Lung microvascular endothelial cell (primary cell): ENCODE measurements at regions not wholly inside any gene's neighbourhood (a gene's known extent, or its start where the extent isn't known, plus 50 kb on each side); places are given as distances from the start of the nearest gene placed in this dataset.
"Not testable (repeated sequence)": the region's sequence is repeated elsewhere in the genome, so short reads cannot be mapped to it uniquely, and the experiment has no call there.

Experiments used
- DNase-seq, 2 donors: peaks; one replicate each; pipeline versions ENCODE4 v3.0.0 to v3.0.0-alpha.2; 2010; ENCODE audit warnings: low read depth in 2 of 2

DNA sequence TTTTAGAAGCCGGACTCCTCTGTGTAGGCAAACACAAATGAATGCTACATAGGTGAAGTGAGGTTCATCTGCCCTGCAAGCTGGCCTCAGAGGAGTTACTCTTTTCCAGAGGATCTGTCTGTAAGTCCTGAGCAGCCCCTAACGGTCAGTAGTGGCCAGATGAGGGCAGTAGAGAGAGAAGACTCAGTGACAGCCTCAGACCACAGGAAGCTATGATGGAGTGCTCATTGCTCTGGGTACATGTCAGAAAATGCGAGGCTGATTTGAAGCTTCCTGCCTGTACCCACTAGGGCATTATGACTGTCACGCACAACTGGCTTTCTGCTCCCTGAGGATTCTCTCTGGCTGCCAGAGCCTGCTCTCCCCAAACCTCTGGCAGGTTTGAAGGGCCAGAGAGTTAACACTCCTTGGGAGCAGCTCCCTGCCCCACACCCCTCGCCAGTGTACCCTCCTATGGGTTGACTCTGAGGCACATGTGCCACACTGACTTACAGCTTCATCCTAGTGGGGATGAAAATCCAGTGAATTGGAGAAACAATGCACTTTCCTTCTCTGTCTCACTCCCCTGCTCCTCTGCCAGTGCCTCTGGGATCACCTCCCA, 141.5 kb downstream of the GABRG2 start:
- peak in 1 of 2 donors; percentile 4 for DNase-seq

GRCh38 chr5:162214551-162214950, 147.0 kb downstream of the GABRG2 start:
- no peak for DNase-seq

- no peak for DNase-seq
Observed at GRCh38 chr5:162217037-162217436, 149.5 kb downstream of the GABRG2 start.

DNA sequence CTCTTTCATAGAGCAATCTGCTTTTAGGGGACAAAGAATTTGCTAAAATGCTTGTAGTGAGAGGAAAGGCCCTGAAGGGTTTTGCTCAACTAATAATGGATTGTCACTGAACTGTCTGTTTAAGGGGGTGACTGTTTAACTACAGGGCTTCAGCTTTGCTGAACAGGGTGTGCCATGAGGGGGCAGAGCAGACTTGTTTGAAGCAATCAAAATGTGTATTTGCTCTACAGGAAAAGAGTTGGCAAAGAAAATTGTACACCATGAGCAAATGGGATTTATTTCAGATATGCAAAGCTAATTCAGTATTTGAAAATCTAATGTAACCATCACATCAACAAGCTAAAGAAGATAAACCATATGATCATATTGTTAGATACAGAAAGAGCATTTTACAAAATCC, 154.3 kb downstream of the GABRG2 start:
- no peak for DNase-seq

GRCh38 chr5:162227075-162227474, 159.5 kb downstream of the GABRG2 start:
- DNase-seq = no peak

DNA sequence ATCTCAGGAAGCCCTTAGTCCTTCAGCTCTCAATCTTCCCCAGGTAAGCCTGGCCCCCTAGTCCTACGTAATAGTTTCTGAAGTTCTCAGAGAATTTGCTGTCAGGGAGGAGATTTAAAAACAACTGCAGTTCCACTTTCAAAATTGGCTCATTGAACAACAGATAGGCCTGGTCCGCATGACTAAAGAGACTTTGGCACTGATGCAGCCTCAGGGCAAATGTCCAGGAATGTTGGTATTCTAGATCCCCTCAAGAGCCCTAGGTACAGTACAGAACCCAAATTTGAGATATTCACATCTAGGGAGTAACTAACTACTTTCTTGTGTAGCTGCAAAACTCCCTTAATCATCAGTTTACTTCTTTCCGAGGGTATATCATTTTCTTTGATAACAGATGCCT, 162.8 kb downstream of the GABRG2 start:
- no peak for DNase-seq

DNA sequence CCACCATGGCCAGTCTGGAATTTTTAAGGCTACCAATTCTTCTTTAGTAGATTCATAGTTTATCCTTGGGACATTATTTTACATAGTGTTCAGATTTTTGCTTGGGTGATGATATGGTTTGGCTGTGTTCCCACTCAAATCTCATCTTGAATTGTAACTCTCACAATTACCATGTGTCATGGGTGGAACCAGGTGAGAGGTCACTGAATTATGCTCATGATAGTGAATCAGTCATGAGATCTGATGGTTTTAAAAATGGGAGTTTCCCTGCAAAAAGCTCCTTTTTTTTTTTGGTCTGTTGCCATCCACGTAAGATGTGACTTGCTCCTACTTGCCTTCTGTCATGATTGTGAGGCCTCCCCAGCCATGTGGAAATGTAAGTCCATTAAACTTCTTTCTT, 163.9 kb downstream of the GABRG2 start:
- no peak for DNase-seq

DNA sequence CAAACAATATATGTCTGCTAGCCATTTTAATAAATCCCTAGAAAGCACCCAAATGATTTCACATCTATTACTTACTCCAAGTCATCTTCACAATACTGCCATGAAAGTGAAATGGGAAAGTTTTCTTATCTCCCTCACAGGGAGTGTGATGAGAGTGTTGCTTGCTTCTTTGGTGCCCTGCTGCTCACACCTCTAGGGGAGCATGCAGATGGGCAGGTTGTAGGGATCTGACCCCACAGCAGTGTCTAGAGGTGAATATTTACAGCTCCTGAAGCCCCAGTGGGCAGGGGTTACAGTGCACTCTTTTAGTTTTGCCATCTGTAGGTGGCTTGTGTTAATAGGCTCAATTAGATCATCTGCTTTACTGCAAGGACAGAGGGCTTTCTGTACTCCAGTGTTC, 173.2 kb downstream of the GABRG2 start:
- DNase-seq = no peak

DNA sequence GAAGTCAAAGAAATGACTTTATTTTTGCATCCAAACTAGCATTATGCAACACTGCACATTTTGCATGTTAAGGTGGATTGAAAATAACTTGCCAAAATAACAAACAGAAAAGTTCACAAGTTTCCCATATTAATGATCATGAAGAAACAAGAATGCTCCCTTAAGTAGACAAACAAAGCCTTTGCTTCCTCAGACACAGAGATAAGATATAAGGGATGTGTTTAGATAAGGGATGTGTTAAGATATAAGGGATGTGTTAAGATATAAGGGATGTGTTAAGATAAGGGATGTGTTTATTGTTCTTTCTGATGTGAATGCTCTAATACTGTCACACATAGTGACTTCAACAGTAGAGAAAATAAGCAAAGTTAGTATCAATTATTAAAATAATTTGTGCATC, 174.8 kb downstream of the GABRG2 start:
- no peak for DNase-seq

DNA sequence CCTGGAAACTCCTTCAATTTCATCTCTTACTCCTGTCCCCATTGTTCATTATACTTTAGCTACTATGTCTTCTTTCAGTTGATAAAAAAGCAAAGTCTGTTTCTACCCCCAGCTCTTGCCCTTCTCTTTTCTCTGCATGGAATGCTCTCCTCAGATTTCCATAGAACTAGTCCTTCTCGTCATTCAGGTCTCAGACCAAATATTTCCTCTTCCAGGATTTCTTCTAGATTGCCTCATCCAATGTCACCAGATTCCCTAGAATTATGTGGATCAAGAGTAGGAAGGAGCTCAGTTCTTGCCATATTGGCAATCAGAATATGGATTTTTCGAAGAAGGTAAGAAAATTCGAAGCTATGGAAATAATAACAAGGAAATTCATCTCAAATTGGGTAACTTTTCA, 176.1 kb downstream of the GABRG2 start:
- no peak for DNase-seq

DNA sequence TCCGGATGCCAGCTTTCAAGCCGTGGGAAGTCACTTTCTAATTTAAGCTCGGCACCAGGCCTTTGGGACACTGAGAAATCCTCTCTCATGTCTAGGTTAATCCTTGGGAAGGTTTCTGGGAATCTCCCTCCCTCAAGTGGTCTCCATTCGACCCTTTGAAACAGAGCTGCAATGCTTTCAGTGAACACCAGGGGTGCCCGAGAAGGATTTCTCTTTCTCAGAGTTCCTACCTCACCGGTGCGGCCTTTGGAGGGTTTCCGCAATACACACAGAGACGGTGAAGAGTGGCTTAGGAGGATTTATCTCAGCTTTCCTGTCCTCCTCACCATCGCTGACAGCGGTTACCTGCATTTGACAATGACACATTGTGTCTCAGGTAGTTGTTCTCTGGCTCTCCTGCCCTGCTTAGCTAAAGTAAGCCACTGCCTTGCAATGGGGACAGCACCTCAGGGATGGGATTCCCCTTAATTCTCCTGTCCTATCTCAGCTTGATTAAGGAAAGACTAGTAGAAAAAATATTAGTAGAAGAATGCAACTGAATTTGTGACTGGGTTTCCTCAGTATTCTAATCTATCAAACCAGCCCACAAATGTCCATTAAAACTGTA, 180.6 kb downstream of the GABRG2 start:
- no peak for DNase-seq

DNA sequence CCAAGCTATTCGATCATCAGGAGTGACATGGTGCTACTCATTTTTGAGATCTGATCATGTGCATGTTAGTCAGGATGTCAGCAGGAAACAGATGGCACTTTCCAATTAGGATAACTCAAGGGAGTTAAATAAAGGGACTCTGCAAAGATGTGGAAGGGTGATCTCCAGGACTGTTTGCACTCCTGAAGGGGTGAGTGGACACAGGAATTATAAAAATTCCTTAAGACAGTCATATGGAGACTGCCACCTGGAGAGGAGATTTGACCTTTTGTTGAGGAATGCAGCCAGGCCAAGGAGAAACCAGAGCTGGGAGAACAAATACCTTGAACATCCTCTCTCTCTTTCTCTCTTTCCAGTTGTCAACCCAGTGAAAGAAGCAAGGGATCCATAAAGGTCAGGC, 189.1 kb downstream of the GABRG2 start:
- DNase-seq = no peak

DNA sequence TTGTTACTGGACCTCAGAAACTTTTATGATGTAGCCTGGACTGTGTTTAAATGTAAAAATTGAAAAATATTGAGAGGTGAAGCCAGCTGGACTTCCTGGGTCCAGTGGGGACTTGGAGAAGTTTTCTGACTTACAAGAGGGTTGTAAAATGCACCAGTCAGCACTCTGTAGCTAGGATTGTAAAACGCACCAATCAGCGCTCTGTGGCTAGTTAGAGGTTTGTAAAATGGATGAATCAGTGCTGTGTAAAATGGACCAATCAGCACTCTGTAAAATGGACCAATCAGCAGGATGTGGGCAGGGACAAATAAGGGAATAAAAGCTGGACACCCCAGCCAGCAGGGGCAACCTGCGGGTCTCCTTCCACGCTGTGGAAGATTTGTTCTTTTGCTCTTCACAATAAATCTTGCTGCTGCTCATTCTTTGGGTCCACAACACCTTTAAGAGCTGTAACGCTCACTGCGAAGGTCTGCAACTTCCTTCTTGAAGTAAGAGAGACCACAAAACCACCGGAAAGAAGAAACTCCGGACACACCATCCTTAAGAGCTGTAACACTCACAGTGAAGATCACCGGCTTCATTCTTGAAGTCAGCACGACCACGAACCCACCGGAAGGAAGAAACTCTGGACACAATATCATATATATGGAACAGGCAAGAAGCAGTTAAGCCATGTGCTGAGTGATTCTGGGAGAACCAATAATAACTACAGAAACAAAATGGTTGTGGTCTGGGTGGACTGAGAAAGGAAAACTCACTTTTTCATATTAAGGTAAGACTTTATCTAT, 201.3 kb downstream of the GABRG2 start:
- no peak for DNase-seq

DNA sequence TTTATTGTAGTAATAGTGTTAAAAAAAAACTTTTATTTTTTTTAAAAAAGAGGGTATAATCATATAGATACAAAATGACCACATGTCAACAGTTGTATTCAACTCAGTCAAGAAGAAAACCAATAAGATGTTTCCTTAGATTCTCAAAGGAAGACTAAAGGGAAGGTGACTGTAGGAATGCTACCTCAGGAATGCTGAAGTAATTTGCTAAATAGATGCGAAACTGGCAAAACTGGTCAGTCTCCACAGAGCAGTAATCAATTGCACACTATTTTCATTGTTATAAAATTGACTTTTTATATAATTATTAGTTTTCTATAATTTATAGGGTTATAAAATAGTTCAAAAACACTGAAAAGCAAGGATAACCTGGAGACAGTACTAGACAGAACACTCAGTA, 204.8 kb downstream of the GABRG2 start:
- DNase-seq = no peak

DNA sequence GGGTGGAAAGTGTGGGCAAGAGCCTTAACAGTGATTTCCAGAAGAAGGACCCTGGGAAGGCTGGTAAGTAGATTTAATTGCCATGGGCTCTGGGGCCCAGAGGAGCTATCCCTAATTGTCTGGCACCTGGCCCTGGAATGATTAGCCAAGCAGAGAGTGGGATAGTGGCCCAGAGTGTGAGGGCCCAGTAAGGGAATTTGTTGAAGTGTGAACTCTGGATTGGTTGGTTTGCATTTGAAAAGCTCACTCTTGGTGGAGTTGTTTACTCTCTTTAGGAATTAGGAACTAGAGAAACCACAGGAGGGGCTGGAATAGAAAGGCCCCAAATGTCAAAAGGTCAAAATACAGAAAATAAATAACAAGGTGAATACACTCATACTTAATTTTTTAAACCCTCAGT, 207.1 kb downstream of the GABRG2 start:
- DNase-seq = no peak

GRCh38 chr5:162275387-162275786, 207.8 kb downstream of the GABRG2 start:
- not testable (repeated sequence) for DNase-seq

DNA sequence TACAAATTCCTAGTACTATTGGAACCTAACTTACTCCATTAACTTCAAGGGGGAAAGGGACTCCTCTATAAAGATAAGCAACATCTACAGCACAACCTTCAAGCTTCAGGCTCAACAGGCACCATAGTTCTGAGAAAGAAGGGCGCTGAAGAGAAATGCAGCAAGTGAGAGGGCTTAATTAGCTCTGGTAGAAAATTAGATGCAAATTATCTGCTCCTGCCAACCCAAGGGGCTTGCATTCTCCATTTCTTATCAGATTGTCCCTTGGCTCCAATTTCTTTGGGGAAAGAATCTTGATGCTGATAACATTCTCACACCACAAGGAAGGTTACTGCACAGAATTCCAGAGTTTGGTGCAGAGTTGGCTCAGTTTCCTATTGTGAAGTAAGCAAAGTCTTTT, 214.6 kb downstream of the GABRG2 start:
- DNase-seq = no peak

DNA sequence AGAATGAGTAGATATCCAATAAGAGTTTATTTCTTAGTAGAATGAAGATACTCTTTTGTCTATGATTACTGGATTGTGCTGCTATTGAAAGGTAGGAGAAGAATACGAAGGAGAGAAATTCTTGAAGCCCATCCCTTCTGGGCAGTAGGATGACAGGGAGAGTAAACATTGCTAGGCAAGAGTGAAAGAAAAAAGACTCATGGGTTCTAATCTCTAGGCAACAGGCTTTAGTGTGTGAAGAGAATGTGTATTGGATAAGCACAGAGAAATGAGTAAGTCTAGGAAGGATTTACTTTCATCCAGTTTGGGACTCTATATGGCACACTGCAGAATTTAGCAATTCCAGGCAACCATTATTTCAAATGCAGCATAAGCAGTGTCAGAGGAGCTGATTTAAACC, 216.0 kb downstream of the GABRG2 start:
- DNase-seq = no peak

- DNase-seq = no peak
Observed at GRCh38 chr5:162288647-162289296, 221.2 kb downstream of the GABRG2 start.

- DNase-seq = no peak
Observed at GRCh38 chr5:162289489-162289888, 221.9 kb downstream of the GABRG2 start.

DNA sequence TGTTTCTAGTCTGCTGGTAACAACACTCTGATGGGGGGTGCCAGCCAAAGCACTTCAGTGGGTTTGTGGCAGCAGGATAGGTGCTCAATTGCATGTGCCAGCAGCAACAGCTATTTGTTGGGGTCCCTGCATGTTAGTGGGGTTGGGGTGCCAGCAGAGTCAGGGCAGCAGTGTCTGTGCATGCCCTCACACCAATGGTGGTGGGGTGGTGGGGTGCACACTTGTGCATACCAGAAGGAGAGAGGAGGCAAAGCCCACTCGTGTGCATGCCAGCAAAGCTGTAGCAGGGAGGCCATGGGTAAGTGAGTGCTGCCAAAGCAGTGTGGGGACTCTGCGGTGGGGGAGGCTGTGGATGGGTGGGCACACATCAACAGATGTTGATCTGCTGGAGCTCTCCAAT, 232.2 kb downstream of the GABRG2 start:
- no peak for DNase-seq

DNA sequence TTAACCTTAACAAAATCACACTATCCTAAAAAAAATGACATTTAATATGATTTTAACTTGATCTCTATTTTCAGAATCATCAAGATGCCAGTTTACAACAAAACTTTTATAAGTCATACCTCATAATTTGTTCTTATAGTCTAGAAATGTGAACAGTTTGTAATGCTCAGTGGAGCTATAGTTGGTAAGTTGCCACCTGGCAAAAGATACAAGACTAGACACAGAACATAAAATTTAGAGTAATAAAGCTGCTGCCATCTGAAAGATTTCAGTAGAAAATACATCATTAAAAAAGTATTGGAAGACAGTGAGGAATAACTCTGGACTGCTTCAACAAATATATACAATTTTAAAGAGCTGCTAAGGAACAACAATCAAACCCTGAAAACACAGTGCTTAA, 233.8 kb downstream of the GABRG2 start:
- DNase-seq = no peak

DNA sequence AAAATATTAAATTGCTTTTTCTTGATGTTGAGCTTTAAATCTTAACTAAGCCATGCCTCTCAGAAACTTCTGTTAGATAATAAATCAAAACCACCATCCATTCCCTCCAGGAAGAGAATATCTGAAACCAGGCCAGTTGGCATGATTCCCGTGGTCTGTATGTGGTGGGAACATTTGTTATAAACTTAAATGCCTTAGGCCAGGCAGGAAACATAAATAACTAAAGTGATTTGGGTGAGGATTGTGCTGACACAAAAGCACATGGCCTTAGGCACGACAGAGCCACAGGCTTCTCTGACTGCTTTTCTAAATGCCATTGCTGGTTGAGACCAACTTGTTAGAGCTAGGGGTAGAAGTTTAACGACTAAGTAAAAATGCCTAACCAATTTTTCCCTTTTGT, 255.9 kb downstream of the GABRG2 start:
- DNase-seq = peak; percentile 0 to 12
